Heart right ventricle (tissue), 16 donors: ENCODE measurements at regions not wholly inside any gene's neighbourhood (a gene's known extent, or its start where the extent isn't known, plus 50 kb on each side); places are given as distances from the start of the nearest gene placed in this dataset.
"Not testable (repeated sequence)": the region's sequence is repeated elsewhere in the genome, so short reads cannot be mapped to it uniquely, and the experiment has no call there.

Experiments
- ATAC-seq, 8 donors: fragments of 200-7000 bp; cut with Tn5 transposase; one replicate each; pipeline ENCODE4 v1.9.1; 2020; ENCODE audit warnings: mild to moderate bottlenecking in 8 of 8, moderate library complexity in 8 of 8, moderate number of reproducible peaks in 1 of 8
- DNase-seq, 2 donors: peaks; one replicate each; pipeline ENCODE4 v3.0.0-alpha.2; 2020
- H3K27ac ChIP-seq, 10 donors: fragments of 200-600 bp; sonication (generic) in 2 of 10; one replicate each; pipeline versions ENCODE4 v1.5.0 to v1.8.0; 2020 to 2022; ENCODE audit warnings: mild to moderate bottlenecking in 3 of 10
- H3K27me3 ChIP-seq, 7 donors: fragments of 200-600 bp; one replicate each; pipeline ENCODE4 v1.8.0; 2021 to 2022; ENCODE audit warnings: mild to moderate bottlenecking in 2 of 7
- H3K36me3 ChIP-seq, 9 donors: fragments of 200-600 bp; sonication (generic) in 1 of 9; one replicate each; pipeline versions ENCODE4 v1.5.0 to v1.8.0; 2020 to 2022; ENCODE audit warnings: mild to moderate bottlenecking in 2 of 9
- H3K4me1 ChIP-seq, 9 donors: fragments of 200-600 bp; sonication (generic) in 1 of 9; one replicate each; pipeline versions ENCODE4 v1.5.0 to v1.8.0; 2020 to 2022; ENCODE audit warnings: mild to moderate bottlenecking in 4 of 9
- H3K4me3 ChIP-seq, 10 donors: fragments of 200-600 bp; sonication (generic) in 2 of 10; one replicate each; pipeline versions ENCODE4 v1.5.0 to v1.8.0; 2020 to 2022; ENCODE audit warnings: mild to moderate bottlenecking in 7 of 10, moderate library complexity in 2 of 10
- H3K9me3 ChIP-seq, 11 donors: fragments of 200-600 bp in 10 of 11; sonication (generic) in 2 of 11; one replicate each; pipeline versions ENCODE4 v1.5.0 to v1.8.0; 2013 to 2022; ENCODE audit warnings: mild to moderate bottlenecking in 2 of 11, control low read depth in 1 of 11, moderate library complexity in 1 of 11
- WGBS, 2 donors: extraction: QIAGEN DNeasy Blood & Tissue Kit; methylation state at CpG; one replicate each; pipeline ENCODE4 v1.1.7; 2013; ENCODE audit warnings: inconsistent platforms in 1 of 2; 5-methylcytosine and 5-hydroxymethylcytosine counted together
- intact Hi-C, 10 donors: fragments of 100-400 bp; cut with DNase I; formaldehyde crosslinking; loops; one replicate each; pipeline versions ENCODE4 v1.11.1 to v1.14.2; 2022
- TF ChIP-seq, protein P1 (sequence below), 9 donors: fragments of 200-600 bp; sonication (generic) in 2 of 9; IDR thresholded peaks; one replicate each; pipeline versions ENCODE4 v1.5.0 to v1.8.0; 2021 to 2022; ENCODE audit warnings: antibody characterized with exemption in 9 of 9, mild to moderate bottlenecking in 5 of 9, moderate library complexity in 1 of 9
- donor health status: Arrhythmogenic right ventricular cardiomyopathy.
- donor health status: ischemic (EF 13 %, LVEDD 7.1; RV severe dilation, severe dysfunction).
- donor health status: healthy with polysubstance abuse.
- donor health status: DM: no; HTN: yes; CAD: no.
- donor health status: DM: no; HTN: no; CAD: no.
- donor health status: ischemic (EF 25% LVEDD 6.9; RV normal size, moderate dysfunction).
- donor health status: ischemic (EF 25% LVEDD 5.7; RV mildly dilated, moderate dysfunction).
- donor health status: healthy.
- donor health status: DM: yes; HTN: yes; CAD: no.
- donor health status: Ischemic cardiomyopathy.
- donor health status: ischemic (EF 35%, LVEDD 5.7; RV mildly dilated, moderate dysfunction).
- donor health status: nonischemic (EF 11% LVEDD 7.7; RV severe dilation, severe dysfunction).
- donor health status: DM: yes; HTN: yes; CAD: no.
- donor health status: PGD.
- donor health status: ischemic (EF 29% LVEDD 5.4; RV normal size, mild dysfunction).
- donor health status: nonischemic (EF 23%, LVEDD 6.1; RV moderate dilation, normal function).

DNA sequence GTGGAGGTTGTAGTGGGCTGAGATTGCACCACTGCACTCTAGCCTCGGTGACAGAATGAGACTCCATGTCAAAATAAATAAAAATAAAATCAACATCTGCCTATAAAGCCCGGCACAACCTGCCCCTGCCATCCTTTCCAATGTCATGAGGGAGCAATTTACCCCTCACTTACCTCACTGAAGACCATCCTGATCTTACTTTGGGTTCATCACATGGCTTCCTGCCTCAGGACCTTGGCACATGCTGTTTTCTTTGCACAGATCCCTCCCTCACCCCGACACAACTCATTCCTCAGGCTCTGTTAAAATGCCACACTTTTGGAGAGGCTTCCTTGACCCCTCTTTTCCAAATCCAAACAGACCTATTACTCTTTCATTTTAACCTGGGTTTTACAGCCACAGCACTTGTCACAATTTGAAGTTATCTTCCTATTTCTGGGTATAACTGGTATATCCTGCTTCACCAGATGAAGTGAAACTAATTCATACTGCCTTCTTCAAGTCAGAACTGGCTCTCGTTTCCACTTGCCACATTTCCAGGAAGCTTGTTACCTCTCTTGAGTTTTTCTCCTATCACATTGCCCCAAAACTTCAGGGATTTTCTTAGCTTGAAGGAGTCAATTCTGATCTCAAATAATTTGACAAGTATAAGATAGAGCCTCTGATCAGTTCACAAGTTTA is 69.3 kb upstream of the PARD3 start:
- WGBS, 2 donors, result 87 to 90% methylated on average over 4 of the region's 4 CpGs
- TF ChIP-seq, protein P1, sequence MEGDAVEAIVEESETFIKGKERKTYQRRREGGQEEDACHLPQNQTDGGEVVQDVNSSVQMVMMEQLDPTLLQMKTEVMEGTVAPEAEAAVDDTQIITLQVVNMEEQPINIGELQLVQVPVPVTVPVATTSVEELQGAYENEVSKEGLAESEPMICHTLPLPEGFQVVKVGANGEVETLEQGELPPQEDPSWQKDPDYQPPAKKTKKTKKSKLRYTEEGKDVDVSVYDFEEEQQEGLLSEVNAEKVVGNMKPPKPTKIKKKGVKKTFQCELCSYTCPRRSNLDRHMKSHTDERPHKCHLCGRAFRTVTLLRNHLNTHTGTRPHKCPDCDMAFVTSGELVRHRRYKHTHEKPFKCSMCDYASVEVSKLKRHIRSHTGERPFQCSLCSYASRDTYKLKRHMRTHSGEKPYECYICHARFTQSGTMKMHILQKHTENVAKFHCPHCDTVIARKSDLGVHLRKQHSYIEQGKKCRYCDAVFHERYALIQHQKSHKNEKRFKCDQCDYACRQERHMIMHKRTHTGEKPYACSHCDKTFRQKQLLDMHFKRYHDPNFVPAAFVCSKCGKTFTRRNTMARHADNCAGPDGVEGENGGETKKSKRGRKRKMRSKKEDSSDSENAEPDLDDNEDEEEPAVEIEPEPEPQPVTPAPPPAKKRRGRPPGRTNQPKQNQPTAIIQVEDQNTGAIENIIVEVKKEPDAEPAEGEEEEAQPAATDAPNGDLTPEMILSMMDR (IDR thresholded peaks at IDR 0.05), result no peak
- H3K27me3 ChIP-seq, result no peaks in the 10 kb centered on the region
- intact Hi-C loops, result no loop called here
- no peak overlapping the region for H3K4me3 ChIP-seq
- H3K4me1 ChIP-seq, result no peaks in the 10 kb centered on the region
- DNase-seq (no peak), ATAC-seq (no peak)
- H3K27ac ChIP-seq, result no peak overlapping the region
- H3K9me3 ChIP-seq, result no peaks in the 10 kb centered on the region
- no peaks in the 10 kb centered on the region for H3K36me3 ChIP-seq

DNA sequence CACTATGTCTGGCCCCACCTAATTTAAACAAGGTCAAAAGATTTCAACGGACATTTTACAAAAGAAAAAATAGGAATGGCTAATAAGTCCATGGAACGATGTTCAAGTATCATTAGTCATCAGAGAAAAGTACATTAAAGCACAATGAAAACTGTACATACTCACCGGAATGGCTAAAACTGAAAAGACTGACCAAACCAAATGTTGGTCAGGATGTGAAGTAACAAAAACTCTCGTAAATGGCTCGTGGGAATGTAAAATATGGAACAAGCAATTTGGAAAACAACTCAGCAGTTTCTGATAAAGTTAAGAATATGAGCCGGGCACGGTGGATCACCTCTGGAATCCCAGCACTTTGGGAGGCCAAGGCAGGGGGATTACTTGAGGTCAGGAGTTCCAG is 65.7 kb upstream of the PARD3 start:
- Histone ChIP-seq H3K4me3 (no peak overlapping the region), H3K36me3 (no peaks in the 10 kb centered on the region), H3K4me1 (no peaks in the 10 kb centered on the region), H3K27me3 (no peaks in the 10 kb centered on the region), H3K9me3 (no peaks in the 10 kb centered on the region), H3K27ac (no peak overlapping the region)
- DNase-seq (no peak), ATAC-seq (no peak)
- WGBS, 2 donors, result 84 to 91% methylated on average over 7 of the region's 7 CpGs
- TF ChIP-seq, protein P1 (IDR thresholded peaks at IDR 0.05), result no peak
- intact Hi-C loops, result no loop called here

DNA sequence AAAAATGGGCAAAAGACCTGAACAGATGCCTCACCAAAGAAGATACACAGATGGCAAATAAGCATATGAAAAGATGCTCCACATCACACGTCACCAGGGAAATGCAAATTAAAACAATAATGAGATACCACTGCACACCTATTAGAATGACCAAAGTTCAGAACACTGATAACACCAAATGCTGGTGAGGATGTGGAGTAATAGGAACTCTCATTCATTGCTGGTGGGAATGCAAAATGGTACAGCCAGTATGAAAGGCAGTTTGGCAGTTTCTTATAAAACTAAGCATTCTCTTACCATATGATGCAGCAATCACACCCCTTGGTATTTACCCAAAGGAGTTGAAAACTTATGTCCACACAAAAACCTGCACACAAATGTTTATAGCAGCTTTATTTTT is 63.6 kb upstream of the PARD3 start:
- DNase-seq, H3K9me3 ChIP-seq, ATAC-seq, intact Hi-C loops, H3K4me1 ChIP-seq, H3K27me3 ChIP-seq, H3K27ac ChIP-seq, H3K4me3 ChIP-seq, H3K36me3 ChIP-seq: not testable (repeated sequence)
- WGBS, 2 donors, result 91 to 94% methylated on average over 1 of the region's 1 CpG

GRCh38 chr10:34875061-34875460 is 60.0 kb upstream of the PARD3 start:
- TF ChIP-seq, protein P1 (IDR thresholded peaks at IDR 0.05), result no peak
- no peaks in the 10 kb centered on the region for H3K9me3 ChIP-seq
- intact Hi-C loops, result no loop called here
- 96% methylated on average over 11 of the region's 11 CpGs for WGBS, 2 donors
- DNase-seq (no peak), ATAC-seq (no peak)
- no peaks in the 10 kb centered on the region for H3K4me1 ChIP-seq
- H3K36me3 ChIP-seq, result no peaks in the 10 kb centered on the region
- no peak overlapping the region for H3K4me3 ChIP-seq
- no peak overlapping the region for H3K27ac ChIP-seq
- H3K27me3 ChIP-seq, result no peaks in the 10 kb centered on the region

DNA sequence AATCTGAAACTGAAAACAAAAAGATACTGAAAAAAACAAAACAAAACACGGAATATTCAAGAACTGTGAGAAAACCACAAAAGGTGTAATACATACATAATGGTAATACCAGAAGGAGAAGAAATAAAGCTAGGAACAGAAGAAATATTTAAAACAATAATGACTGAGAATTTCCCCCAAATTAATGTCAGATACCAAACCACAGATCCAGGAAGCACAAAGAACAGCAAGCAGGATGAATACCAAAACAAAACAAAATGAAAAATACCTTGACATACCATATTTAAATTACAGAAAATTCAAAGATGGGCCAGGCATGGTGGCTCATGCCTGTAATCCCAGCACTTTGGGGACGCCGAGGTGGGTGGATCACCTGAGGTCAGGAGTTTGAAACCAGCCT is 57.7 kb upstream of the PARD3 start:
- Histone ChIP-seq H3K4me3 (no peak overlapping the region), H3K36me3 (no peaks in the 10 kb centered on the region), H3K27ac (no peak overlapping the region), H3K4me1 (no peaks in the 10 kb centered on the region), H3K27me3 (peaks cover 0 to 16% (median 0%) of the 10 kb centered on the region in 7 donors), H3K9me3 (no peaks in the 10 kb centered on the region)
- DNase-seq, result no peak
- TF ChIP-seq, protein P1 (IDR thresholded peaks at IDR 0.05), result no peak
- 90 to 91% methylated on average over 3 of the region's 3 CpGs for WGBS, 2 donors
- intact Hi-C loops, result no loop called here
- no peak for ATAC-seq
